RKO (cell line): ENCODE measurements at regions not wholly inside any gene's neighbourhood (a gene's known extent, or its start where the extent isn't known, plus 50 kb on each side); places are given as distances from the start of the nearest gene placed in this dataset.
A peak's percentile ranks its signal among the peaks of the same experiment; 100 is the strongest.
"Not testable (repeated sequence)": the region's sequence is repeated elsewhere in the genome, so short reads cannot be mapped to it uniquely, and the experiment has no call there.

Source experiments
- DNase-seq: peaks from one replicate; pipeline ENCODE4 v3.0.0-alpha.2; 2016; ENCODE audit warnings: low spot score

- DNase-seq = no peak
Measured at GRCh38 chr2:175351512-175351911, 170.0 kb upstream of the ATP5MC3 start.

GRCh38 chr2:175350105-175350504 is 168.6 kb upstream of the ATP5MC3 start:
- no peak for DNase-seq

GRCh38 chr2:175342085-175342484 is 160.6 kb upstream of the ATP5MC3 start:
- DNase-seq = no peak

GRCh38 chr2:175330195-175330594 is 148.7 kb upstream of the ATP5MC3 start:
- DNase-seq = no peak

- DNase-seq = no peak
Measured at GRCh38 chr2:175326801-175327200, 145.3 kb upstream of the ATP5MC3 start.

GRCh38 chr2:175326164-175326563 is 144.7 kb upstream of the ATP5MC3 start:
- not testable (repeated sequence) for DNase-seq

GRCh38 chr2:175323162-175323561 is 141.7 kb upstream of the ATP5MC3 start:
- DNase-seq = no peak

- DNase-seq = no peak
Measured at GRCh38 chr2:175318542-175318941, 137.0 kb upstream of the ATP5MC3 start.

- DNase-seq = no peak
Measured at GRCh38 chr2:175317751-175318150, 136.2 kb upstream of the ATP5MC3 start.

GRCh38 chr2:175312137-175312536 is 130.6 kb upstream of the ATP5MC3 start:
- no peak for DNase-seq

GRCh38 chr2:175310813-175311504 is 129.4 kb upstream of the ATP5MC3 start:
- no peak for DNase-seq

GRCh38 chr2:175309799-175310198 is 128.3 kb upstream of the ATP5MC3 start:
- DNase-seq = peak; percentile 45

GRCh38 chr2:175308005-175308404 is 126.5 kb upstream of the ATP5MC3 start:
- DNase-seq = no peak

- no peak for DNase-seq
Measured at GRCh38 chr2:175304541-175304940, 123.0 kb upstream of the ATP5MC3 start.

GRCh38 chr2:175293776-175294175 is 112.3 kb upstream of the ATP5MC3 start:
- no peak for DNase-seq

GRCh38 chr2:175293195-175293594 is 111.7 kb upstream of the ATP5MC3 start:
- no peak for DNase-seq

- no peak for DNase-seq
Measured at GRCh38 chr2:175282886-175283285, 101.4 kb upstream of the ATP5MC3 start.

- DNase-seq = peak; percentile 75
Measured at GRCh38 chr2:175282300-175282699, 100.8 kb upstream of the ATP5MC3 start.

- DNase-seq = no peak
Measured at GRCh38 chr2:175277772-175278171, 96.3 kb upstream of the ATP5MC3 start.

GRCh38 chr2:175275539-175275938 is 94.0 kb upstream of the ATP5MC3 start:
- DNase-seq = no peak

GRCh38 chr2:175259164-175259563 is 77.7 kb upstream of the ATP5MC3 start:
- no peak for DNase-seq

GRCh38 chr2:175256806-175257585 is 75.5 kb upstream of the ATP5MC3 start:
- no peak for DNase-seq

- not testable (repeated sequence) for DNase-seq
Measured at GRCh38 chr2:175256391-175256790, 74.9 kb upstream of the ATP5MC3 start.

GRCh38 chr2:175253871-175254270 is 72.4 kb upstream of the ATP5MC3 start:
- DNase-seq = no peak
